Prostate gland (tissue), 2 donors: ENCODE measurements at regions not wholly inside any gene's neighbourhood (a gene's known extent, or its start where the extent isn't known, plus 50 kb on each side); places are given as distances from the start of the nearest gene placed in this dataset.

ENCODE experiments used
- CTCF ChIP-seq, 4 experiments: fragments of 200-600 bp in 2 of 4; fragments of 450-650 bp in 2 of 4; sonication (generic) in 2 of 4; IDR thresholded peaks; 1 replicate in 3 of 4; 2 replicates in 1 of 4; pipeline ENCODE4 v1.5.1; 2016 to 2019; ENCODE audit warnings: antibody characterized with exemption in 4 of 4, mild to moderate bottlenecking in 2 of 4, moderate library complexity in 2 of 4
- POLR2A ChIP-seq: fragments of 450-650 bp; IDR thresholded peaks from one replicate; pipeline ENCODE4 v1.6.1; 2016; ENCODE audit warnings: antibody characterized with exemption, mild to moderate bottlenecking

- TF ChIP-seq POLR2A (no peak), CTCF (IDR thresholded peaks at IDR 0.05) (no peak)
Measured at GRCh38 chr11:70572974-70573260, 174.6 kb downstream of the CTTN start.
